ENCODE measurements at regions not wholly inside any gene's neighbourhood (a gene's known extent, or its start where the extent isn't known, plus 50 kb on each side); places are given as distances from the start of the nearest gene placed in this dataset.

DNA sequence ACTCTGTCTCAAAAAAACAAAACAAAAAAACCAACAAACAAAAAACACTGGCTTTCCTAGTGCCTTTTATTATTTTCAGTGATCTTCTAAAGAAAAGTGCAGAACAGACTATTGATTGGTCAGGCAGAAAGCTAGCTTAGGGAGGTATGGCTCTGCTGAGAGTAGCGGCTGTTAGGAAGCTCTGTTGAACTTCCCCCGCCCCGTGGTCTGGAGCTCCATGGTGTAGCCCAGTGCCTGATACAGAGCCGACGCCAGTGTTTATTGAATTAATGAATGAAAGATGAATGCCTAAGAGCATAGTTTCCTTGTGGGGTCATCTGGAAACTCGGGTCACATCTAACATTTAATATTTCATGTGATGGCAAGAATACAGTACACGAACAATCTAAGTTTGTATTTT is 90.5 kb upstream of the ARMC3 start:
- TF ChIP-seq YY1 (IDR thresholded peaks at IDR 0.05; ENCODE audit: insufficient read depth, insufficient read length): no peak
- no peak for TF ChIP-seq SUZ12 (IDR thresholded peaks at IDR 0.05; ENCODE audit: extremely low read depth, insufficient read depth, insufficient read length)
- TF ChIP-seq ZNF274 (IDR thresholded peaks at IDR 0.05; ENCODE audit: low read depth, low read length): no peak

Measured in NT2/D1 (cell line).